Prostate gland (tissue), 2 donors: ENCODE measurements at regions not wholly inside any gene's neighbourhood (a gene's known extent, or its start where the extent isn't known, plus 50 kb on each side); places are given as distances from the start of the nearest gene placed in this dataset.

Experiments
- DNase-seq: peaks from one replicate; pipeline ENCODE4 v3.0.0-alpha.2; 2019; ENCODE audit warnings: low spot score
- H3K27ac ChIP-seq, 2 donors: fragments of 200-600 bp; sonication (generic); 2 replicates each; pipeline ENCODE4 v1.5.1; 2017 to 2019
- H3K27me3 ChIP-seq: fragments of 200-600 bp; sonication (generic); replicated peaks from 2 replicates; pipeline ENCODE4 v1.5.1; 2019; ENCODE audit not compliant: insufficient read depth
- H3K36me3 ChIP-seq, 2 donors: fragments of 200-600 bp; sonication (generic); 1 replicate in 1 of 2; 2 replicates in 1 of 2; pipeline versions ENCODE4 v1.5.1 to v1.8.1; 2017 to 2019
- H3K4me1 ChIP-seq: fragments of 200-600 bp; sonication (generic); replicated peaks from 2 replicates; pipeline ENCODE4 v1.5.1; 2019
- H3K4me3 ChIP-seq, 2 donors: fragments of 200-600 bp; sonication (generic); 2 replicates each; pipeline ENCODE4 v1.5.1; 2017 to 2019
- H3K9me3 ChIP-seq: fragments of 200-600 bp; sonication (generic); 2 replicates; pipeline ENCODE4 v1.5.1; 2017
- CTCF ChIP-seq, 4 experiments: fragments of 200-600 bp in 2 of 4; fragments of 450-650 bp in 2 of 4; sonication (generic) in 2 of 4; IDR thresholded peaks; 1 replicate in 3 of 4; 2 replicates in 1 of 4; pipeline ENCODE4 v1.5.1; 2016 to 2019; ENCODE audit warnings: antibody characterized with exemption in 4 of 4, mild to moderate bottlenecking in 2 of 4, moderate library complexity in 2 of 4
- POLR2A ChIP-seq: fragments of 450-650 bp; IDR thresholded peaks from one replicate; pipeline ENCODE4 v1.6.1; 2016; ENCODE audit warnings: antibody characterized with exemption, mild to moderate bottlenecking
- POLR2AphosphoS5 ChIP-seq: sonication (generic); formaldehyde crosslinking; IDR thresholded peaks from one replicate; pipeline ENCODE4 v1.6.1; 2017; ENCODE audit warnings: antibody characterized with exemption
- WGBS: methylation state at CpG from one replicate; pipeline ENCODE4 v1.1.5; 2018; 5-methylcytosine and 5-hydroxymethylcytosine counted together
- intact Hi-C: fragments of 100-400 bp; cut with DNase I; formaldehyde crosslinking; loops from one replicate; pipeline ENCODE4 v1.14.2; 2022

- Histone ChIP-seq H3K9me3 (no peaks in the 10 kb centered on the region), H3K27me3 (peaks cover 6% of the 10 kb centered on the region), H3K27ac (no peak overlapping the region), H3K4me3 (no peak overlapping the region), H3K36me3 (no peaks in the 10 kb centered on the region), H3K4me1 (no peaks in the 10 kb centered on the region)
- 65% methylated on average over 5 of the region's 5 CpGs for WGBS
- TF ChIP-seq CTCF (IDR thresholded peaks at IDR 0.05) (no peak), POLR2AphosphoS5 (no peak), POLR2A (no peak)
- intact Hi-C loops: no loop called here
- no peak for DNase-seq
Measured at GRCh38 chr9:135217836-135218235, 130.4 kb downstream of the OLFM1 start.

DNA sequence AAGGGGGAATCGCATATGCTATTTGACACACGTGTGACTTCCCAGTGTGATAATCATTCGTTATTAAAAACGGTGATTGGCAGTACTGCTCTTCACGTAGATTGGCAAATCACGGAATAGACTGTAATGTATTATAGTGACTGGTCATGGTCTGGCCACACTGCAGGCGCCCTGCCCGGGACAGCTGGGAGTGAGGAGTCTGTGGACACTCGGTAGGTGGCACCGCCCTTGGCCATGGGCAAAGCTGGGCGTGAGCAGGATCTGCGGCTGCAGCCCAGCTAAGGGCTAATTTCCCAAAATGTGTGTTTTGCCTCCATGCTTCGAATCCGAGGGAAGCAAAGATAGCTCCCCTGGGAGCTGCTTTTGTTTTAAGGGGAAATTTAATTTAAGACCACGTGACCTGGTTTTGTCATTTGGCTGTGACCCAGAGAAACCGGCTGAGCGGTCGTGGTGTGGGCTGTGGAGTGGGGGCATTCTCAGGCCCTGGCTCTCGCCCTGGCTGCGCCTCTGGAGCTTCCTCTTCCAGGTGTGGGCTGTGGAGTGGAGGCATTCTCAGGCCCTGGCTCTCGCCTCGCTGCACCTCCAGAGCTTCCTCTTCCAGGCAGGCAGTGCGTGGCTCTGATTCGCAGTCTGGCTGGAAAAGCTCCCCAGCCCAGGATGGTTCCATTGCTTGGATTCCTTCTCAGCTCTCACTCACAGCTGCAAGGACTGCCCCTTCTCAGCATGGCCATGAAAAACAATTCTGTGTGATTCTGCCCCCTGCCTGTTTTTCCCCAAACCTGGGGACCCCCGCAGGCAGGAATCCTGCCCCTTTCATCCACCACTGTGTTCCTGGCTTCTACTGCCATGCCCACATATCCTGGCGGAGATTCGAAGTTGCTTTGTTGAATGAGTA, 131.1 kb downstream of the OLFM1 start:
- H3K4me3 ChIP-seq: no peak overlapping the region
- DNase-seq: no peak
- H3K9me3 ChIP-seq: no peaks in the 10 kb centered on the region
- TF ChIP-seq CTCF (IDR thresholded peaks at IDR 0.05) (no peak), POLR2AphosphoS5 (no peak), POLR2A (no peak)
- H3K27ac ChIP-seq: no peak overlapping the region
- no peaks in the 10 kb centered on the region for H3K4me1 ChIP-seq
- 31% methylated on average over 27 of the region's 27 CpGs for WGBS
- peaks cover 6% of the 10 kb centered on the region for H3K27me3 ChIP-seq
- no peaks in the 10 kb centered on the region for H3K36me3 ChIP-seq
- intact Hi-C loops: no loop called here

DNA sequence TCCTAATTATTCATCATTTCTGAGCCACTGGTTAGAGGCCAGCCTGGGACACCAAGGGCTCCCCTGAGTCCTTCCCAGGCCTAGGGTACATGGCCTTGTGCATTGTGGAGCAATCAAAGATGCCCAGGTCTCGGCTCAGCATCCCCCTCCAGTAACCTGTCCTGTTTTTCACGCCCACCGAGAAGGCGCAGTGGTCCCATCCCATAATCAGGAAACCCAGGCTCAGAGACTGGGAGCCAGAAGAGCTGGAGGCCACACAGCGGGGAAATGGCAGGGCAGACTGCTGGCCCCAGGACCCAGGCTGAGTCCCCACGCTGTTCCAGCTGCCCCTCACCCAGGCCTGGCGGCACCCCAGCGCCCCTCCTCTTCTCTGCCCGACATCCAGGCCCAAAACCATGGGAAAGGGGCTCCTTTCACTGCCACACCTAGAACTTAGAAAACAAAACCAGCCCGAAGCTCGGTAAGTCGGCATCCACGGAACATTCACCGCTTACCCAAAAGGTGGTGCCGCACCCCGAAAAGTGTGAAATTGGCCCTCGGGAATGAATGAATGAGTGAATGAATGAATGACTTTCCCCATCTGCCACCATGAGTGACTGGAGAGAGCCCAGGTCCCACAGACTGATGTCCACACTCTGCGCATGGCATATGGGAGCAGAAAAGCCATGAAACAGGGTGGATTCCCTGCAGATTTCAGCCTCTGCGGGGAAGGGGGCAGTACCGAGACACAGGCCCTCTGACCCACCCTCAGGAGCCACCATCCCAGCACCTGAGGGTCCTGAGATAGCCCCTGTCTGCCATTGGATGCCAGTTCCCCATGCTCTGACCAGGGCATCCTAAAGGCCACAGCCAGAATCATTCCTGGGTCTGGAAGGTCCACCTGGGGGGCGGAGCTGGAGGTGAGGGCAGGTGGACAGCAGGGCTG, 132.5 kb downstream of the OLFM1 start:
- DNase-seq: no peak
- 89% methylated on average over 21 of the region's 21 CpGs for WGBS

More for the DNA sequence above, 132.5 kb downstream of the OLFM1 start:
- TF ChIP-seq POLR2A: no peak
- no peak for TF ChIP-seq POLR2AphosphoS5
- TF ChIP-seq CTCF (IDR thresholded peaks at IDR 0.05): no peak
- no peaks in the 10 kb centered on the region for H3K36me3 ChIP-seq
- no peak overlapping the region for H3K27ac ChIP-seq
- H3K9me3 ChIP-seq: no peaks in the 10 kb centered on the region
- peaks cover 6% of the 10 kb centered on the region for H3K27me3 ChIP-seq
- peaks cover 4% of the 10 kb centered on the region for H3K4me1 ChIP-seq
- H3K4me3 ChIP-seq: no peak overlapping the region
- intact Hi-C loops: no loop called here
